ENCODE measurements at regions not wholly inside any gene's neighbourhood (a gene's known extent, or its start where the extent isn't known, plus 50 kb on each side); places are given as distances from the start of the nearest gene placed in this dataset.
"Not testable (repeated sequence)": the region's sequence is repeated elsewhere in the genome, so short reads cannot be mapped to it uniquely, and the experiment has no call there.

- DNase-seq: no peak
These were observed 82.9 kb upstream of the MARCKS start for GRCh38 chr6:113774127-113774825.

DNA sequence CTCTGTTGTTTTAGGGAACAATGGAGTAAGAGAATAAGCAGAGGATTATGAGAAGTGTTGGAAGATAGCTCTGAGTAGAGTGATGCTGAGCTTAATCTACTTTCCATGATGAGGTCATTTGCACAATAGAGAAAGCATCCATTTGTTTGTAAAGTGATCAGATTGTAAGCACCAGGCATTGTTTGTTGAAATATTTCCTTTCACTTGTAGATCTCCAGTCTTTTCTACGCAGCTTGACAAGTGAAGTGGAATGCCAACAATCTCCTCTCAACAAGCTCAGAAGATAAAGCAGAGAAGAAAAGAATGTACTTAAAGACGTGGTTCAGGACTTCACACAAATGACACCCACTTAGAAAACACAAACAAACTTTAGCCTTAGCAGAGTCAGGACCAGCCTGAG, 80.1 kb upstream of the MARCKS start:
- no peak for DNase-seq

DNA sequence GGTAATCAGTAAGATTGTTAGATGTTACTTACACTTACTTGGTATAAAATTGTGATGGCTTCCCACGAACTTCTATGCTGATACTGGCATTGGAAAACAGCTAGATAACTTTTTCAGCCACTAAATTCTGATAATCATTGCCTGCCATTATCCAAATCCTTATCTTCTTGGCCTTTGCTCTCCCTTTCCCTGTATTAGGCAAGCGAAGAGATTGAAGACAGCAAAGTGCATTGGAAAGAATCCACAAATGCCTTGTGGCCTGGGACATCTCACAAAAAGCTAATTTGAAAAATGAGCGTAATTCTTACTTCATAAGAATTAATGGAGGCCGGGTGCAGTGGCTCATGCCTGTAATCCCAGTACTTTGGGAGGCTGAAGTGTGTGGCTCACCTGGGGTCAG, 79.5 kb upstream of the MARCKS start:
- DNase-seq: no peak

DNA sequence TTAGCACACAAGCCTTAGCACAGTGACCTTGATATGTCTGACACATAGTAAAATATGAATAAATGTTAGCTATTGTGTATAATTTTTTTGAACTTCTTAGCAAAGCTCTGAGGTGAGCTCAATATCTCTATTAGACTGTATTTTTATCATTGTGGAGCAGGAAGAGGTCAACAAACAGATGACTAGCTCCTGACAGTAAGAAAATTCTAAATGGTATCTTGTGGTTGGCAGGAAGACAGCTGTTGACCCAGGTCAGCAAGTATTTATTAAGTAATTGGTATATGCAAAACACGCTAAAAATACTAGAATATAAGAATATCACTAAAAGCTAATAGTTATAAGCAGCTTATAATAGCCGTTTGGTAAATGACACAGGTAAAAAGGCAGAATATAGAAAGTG, 77.5 kb upstream of the MARCKS start:
- DNase-seq: no peak

DNA sequence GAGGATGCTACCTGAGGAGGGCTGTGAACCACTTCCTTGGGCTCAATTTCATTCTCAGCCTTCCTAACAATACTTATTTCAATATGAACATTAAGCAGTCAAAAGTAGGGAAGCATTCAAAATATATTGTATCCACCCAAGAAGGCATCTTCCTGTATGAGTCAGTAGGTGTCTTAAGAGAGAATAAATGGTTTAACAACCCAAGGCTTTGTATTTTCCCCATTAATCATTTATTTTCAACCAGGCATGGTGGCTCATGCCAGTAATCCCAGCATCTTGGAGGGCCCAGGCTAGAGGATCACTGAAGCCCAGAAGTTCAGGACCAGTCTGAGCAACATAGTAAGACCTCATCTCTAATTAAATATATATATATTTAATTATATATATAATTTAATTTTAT, 74.5 kb upstream of the MARCKS start:
- DNase-seq: no peak

DNA sequence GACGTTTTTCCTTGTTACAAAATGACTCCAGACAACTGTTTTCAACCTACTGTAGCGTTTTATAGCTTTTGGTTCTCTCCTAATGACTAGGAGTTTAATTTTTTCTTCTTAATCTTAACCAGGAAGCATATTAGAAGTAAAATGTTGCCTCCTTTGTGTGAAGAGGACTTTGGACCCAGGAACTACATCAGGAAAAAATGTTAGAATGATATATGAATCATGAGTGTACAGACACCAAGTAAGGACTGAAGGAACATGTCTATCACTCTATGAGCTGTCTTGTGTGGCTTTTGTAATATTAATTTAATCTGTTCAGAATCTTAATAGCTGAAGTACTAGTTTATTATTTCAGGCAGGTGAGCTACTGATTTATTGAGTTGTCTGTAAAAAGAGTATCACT, 71.0 kb upstream of the MARCKS start:
- no peak for DNase-seq

DNA sequence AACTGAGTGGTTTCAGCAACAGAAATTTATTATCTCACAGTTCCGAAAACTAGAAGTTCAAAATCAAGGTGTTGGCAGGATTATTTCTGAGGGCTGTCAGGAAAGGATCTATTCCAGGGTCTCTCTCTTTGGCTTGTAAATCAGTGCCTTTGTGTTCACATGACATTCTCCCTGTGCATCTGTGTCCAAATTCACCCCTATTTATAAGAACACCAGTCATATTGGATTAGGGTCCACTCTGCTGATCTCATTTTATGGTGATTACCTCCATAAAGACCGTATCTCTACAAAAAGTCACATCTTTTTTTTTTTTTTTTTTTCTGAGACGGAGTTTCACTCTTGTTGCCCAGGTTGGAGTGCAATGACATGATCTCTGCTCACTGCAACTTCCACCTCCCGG, 68.6 kb upstream of the MARCKS start:
- DNase-seq: no peak

- not testable (repeated sequence) for DNase-seq
These were observed 65.9 kb upstream of the MARCKS start for GRCh38 chr6:113791225-113791624.

- not testable (repeated sequence) for DNase-seq
These were observed 61.8 kb upstream of the MARCKS start for GRCh38 chr6:113795371-113795770.

DNA sequence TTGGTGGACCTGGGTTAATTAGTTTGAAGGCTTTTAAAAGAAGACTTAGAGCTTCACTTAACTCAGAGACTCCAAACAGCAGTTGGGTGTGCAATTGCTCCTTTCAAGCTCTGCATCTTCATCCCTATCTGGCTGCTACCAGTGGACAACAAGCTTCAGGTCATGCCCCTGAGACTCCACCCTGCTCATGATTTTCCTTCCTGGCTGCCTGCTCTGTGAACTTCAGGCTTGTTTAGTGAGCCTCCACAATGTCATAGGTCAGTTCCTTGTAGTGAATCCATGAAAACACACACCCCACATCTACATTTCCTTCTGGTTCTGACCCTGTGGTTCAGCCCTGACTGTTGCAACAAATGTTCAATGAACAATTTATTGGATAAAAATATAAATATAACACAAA, 61.1 kb upstream of the MARCKS start:
- no peak for DNase-seq

- no peak for DNase-seq
These were observed 54.4 kb upstream of the MARCKS start for GRCh38 chr6:113802779-113803178.

GRCh38 chr6:113805173-113805790, 51.9 kb upstream of the MARCKS start:
- DNase-seq: no peak

DNA sequence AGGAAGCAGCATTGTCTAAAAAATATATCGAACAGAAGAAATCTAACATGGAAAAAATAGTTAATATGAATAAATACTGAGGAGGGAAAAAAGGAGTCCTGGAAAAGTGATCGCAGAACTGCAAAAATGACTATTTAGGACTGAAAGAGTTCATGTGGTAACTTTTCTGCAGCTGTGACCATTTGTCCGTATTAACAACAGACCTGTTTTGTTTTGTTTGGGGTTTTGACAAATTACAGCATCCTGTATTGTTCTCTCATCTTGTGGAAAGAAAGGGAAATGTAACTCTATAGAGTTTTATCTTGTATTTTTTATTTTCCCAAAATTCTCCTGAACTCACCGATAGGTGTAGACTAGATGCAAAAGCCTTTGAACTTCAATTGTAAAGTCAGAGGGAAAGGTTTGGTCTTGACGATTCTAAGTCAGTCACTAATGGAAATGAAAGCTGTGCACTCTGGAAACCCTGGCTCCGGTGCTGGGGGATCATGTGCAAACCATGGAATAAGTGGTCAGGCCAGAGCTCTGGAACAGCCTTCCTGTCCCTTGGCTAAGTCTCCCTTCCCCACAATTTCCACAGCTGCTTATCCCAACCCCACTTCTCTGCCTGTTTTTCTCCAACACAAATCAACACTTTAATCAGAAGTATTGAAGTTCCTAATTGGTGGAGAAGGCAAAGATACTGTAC, 51.2 kb upstream of the MARCKS start:
- DNase-seq: peak in 1 of 56 donors; percentile 0
